Psoas muscle (tissue), 7 donors: ENCODE measurements at regions not wholly inside any gene's neighbourhood (a gene's known extent, or its start where the extent isn't known, plus 50 kb on each side); places are given as distances from the start of the nearest gene placed in this dataset.

Experiments used
- ATAC-seq, 4 donors: fragments of 200-7000 bp; cut with Tn5 transposase; one replicate each; pipeline ENCODE4 v1.9.1; 2020; ENCODE audit warnings: moderate library complexity in 3 of 4, mild to moderate bottlenecking in 2 of 4
- DNase-seq, 2 donors: peaks; one replicate each; pipeline ENCODE4 v3.0.0-alpha.2; 2020
- H3K27ac ChIP-seq: fragments of 200-600 bp; one replicate; pipeline ENCODE4 v1.8.0; 2022
- H3K27me3 ChIP-seq, 3 donors: fragments of 200-600 bp in 1 of 3; one replicate each; pipeline versions ENCODE4 v1.6.1 to v1.8.0; 2013 to 2022; ENCODE audit warnings: low read length in 2 of 3, mild to moderate bottlenecking in 2 of 3, moderate library complexity in 1 of 3; ENCODE audit not compliant: insufficient read depth in 3 of 3
- H3K36me3 ChIP-seq, 2 donors: fragments of 200-600 bp in 1 of 2; one replicate each; pipeline versions ENCODE4 v1.6.1 to v1.8.0; 2013 to 2022; ENCODE audit warnings: low read depth in 1 of 2, mild to moderate bottlenecking in 1 of 2, moderate library complexity in 1 of 2; ENCODE audit not compliant: insufficient read depth in 1 of 2
- H3K4me1 ChIP-seq: fragments of 200-600 bp; one replicate; pipeline ENCODE4 v1.8.0; 2022
- H3K4me3 ChIP-seq: fragments of 200-600 bp; one replicate; pipeline ENCODE4 v1.8.0; 2022; ENCODE audit warnings: mild to moderate bottlenecking
- H3K9me3 ChIP-seq: fragments of 200-600 bp; one replicate; pipeline ENCODE4 v1.8.0; 2022
- WGBS, 3 donors: extraction: QIAGEN DNeasy Blood & Tissue Kit; methylation state at CpG; one replicate each; pipeline versions ENCODE4 v1.1.6 to v1.1.7; 2013; 5-methylcytosine and 5-hydroxymethylcytosine counted together
- intact Hi-C, 2 donors: fragments of 100-400 bp; cut with DNase I; formaldehyde crosslinking; loops; one replicate each; pipeline versions ENCODE4 v1.11.0 to v1.14.2; 2022
- TF ChIP-seq, protein P1 (sequence below): fragments of 200-600 bp; IDR thresholded peaks from one replicate; pipeline ENCODE4 v1.8.0; 2022; ENCODE audit warnings: antibody characterized with exemption
- donor health status: healthy with polysubstance abuse.
- donor health status: DM: no; HTN: no; CAD: no; lungs with moderate emphysema.
- donor health status: Bipolar disorder and iron deficiency.
- donor health status: healthy.
- donor health status: DM: yes; HTN: yes; CAD: no.
- donor health status: DM: no; HTN: no; CAD: no.
- donor health status: DM: yes; HTN: yes; CAD: no.

DNA sequence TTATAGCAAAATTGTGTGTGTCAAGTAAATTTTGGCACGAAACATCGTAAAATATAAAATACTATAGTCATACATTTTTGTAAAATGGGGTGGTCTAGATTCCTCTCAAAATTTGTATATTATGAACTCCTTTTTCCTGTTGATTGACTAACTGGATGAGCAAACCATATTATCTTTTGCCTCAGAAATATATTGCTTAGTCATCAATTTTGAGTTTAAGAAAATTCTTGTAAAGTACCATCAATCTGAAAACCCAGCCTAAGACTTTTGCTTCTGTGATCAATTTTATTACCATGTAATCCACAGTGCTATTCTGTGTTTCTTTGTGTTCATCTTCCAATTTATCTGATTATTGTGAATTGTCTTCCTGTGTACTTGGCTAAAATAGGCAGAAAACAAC, 98.0 kb upstream of the PCDH18 start:
- DNase-seq (no peak), ATAC-seq (no peak)
- 97% methylated on average over 2 of the region's 2 CpGs for WGBS, 3 donors
- Histone ChIP-seq H3K4me3 (no peak overlapping the region), H3K9me3 (no peaks in the 10 kb centered on the region), H3K27ac (no peak overlapping the region), H3K36me3 (no peaks in the 10 kb centered on the region), H3K27me3 (no peaks in the 10 kb centered on the region), H3K4me1 (no peaks in the 10 kb centered on the region)
- intact Hi-C loops, result no loop called here
- TF ChIP-seq, protein P1, sequence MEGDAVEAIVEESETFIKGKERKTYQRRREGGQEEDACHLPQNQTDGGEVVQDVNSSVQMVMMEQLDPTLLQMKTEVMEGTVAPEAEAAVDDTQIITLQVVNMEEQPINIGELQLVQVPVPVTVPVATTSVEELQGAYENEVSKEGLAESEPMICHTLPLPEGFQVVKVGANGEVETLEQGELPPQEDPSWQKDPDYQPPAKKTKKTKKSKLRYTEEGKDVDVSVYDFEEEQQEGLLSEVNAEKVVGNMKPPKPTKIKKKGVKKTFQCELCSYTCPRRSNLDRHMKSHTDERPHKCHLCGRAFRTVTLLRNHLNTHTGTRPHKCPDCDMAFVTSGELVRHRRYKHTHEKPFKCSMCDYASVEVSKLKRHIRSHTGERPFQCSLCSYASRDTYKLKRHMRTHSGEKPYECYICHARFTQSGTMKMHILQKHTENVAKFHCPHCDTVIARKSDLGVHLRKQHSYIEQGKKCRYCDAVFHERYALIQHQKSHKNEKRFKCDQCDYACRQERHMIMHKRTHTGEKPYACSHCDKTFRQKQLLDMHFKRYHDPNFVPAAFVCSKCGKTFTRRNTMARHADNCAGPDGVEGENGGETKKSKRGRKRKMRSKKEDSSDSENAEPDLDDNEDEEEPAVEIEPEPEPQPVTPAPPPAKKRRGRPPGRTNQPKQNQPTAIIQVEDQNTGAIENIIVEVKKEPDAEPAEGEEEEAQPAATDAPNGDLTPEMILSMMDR, result no peak

DNA sequence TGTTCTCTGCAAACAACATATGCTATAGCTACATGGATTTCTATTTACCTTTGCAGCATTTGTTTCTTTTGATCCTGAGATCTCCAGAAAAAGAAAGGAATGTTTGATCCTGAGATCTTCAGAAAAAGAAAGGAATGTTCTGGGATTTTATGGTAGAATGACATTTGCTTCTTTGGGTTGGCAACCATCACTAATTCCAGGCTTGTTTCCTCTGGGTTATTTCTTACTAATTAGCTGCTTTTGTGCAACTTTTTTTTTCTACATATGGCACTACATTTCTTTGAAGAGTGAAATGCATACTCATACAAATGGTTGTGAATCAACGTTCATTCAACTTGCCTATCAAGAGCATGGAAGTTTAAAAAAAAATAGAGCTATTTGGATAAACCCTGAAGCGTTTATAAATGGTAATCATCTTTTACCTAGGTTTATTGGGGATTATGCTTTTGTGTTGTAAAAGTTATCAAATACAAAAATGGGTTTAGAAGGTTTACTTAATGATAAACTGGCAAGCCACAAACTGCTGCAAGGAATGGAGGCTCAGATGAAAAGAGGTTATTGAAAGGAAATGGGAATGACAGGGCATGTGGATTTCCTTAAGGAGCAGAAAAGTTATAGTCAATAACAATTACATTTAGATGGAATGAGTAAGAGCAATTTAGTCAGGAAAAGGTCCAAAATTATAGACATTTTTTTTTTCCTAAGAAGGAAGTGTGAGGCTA, 95.6 kb upstream of the PCDH18 start:
- Histone ChIP-seq H3K27me3 (no peaks in the 10 kb centered on the region), H3K27ac (no peak overlapping the region), H3K4me3 (no peak overlapping the region), H3K4me1 (no peaks in the 10 kb centered on the region), H3K9me3 (no peaks in the 10 kb centered on the region), H3K36me3 (no peaks in the 10 kb centered on the region)
- TF ChIP-seq, protein P1, result no peak
- DNase-seq (no peak), ATAC-seq (no peak)
- 77 to 87% (median 85%) methylated on average over 2 of the region's 2 CpGs for WGBS, 3 donors
- intact Hi-C loops, result no loop called here

DNA sequence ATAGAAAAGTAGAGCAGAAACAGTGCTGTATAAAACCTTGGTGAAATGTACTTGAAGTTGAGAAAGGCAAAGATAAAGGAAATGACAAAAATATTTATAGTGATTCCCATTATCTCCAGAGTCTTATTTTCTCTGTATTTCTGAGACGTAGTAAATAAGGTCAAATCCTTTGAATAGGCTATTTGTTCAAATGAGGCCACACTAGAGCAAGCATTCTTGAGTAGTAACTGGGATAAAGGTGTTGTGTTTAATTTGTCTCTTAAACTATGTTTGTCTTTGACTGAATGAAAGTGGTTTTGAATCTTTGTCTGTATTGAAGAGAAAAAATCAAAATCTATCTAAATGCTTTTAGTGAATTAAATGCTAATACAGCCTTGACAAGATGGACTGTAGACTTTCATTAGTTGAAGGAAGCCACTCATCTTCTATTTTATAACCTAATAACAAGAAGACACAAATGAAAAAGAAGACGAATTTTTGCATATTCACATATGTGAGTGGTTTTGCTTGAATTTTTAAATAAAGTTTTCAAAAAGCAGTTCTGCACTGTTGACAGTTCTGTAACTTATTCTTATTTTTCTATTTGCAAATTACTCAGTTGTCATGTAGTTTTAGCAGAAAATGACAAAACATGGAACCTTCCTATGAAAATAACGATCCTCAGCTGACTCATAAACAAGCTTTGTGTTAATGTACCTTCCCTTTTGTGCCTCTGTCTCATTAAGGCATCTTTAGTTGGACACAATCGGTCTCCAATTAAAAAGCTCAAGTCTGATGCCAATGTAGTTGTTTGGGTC, 94.8 kb upstream of the PCDH18 start:
- Histone ChIP-seq H3K27ac (no peak overlapping the region), H3K36me3 (no peaks in the 10 kb centered on the region), H3K9me3 (no peaks in the 10 kb centered on the region), H3K4me1 (no peaks in the 10 kb centered on the region), H3K4me3 (no peak overlapping the region), H3K27me3 (no peaks in the 10 kb centered on the region)
- intact Hi-C loops, result no loop called here
- DNase-seq (no peak), ATAC-seq (no peak)
- WGBS, 3 donors, result 78 to 90% (median 86%) methylated on average over 4 of the region's 4 CpGs
- TF ChIP-seq, protein P1, result no peak

GRCh38 chr4:137623013-137623412, 90.7 kb upstream of the PCDH18 start:
- no peak overlapping the region for H3K27ac ChIP-seq
- H3K9me3 ChIP-seq, result no peaks in the 10 kb centered on the region
- TF ChIP-seq, protein P1, result no peak
- no peaks in the 10 kb centered on the region for H3K36me3 ChIP-seq
- no peak overlapping the region for H3K4me3 ChIP-seq
- H3K27me3 ChIP-seq, result no peaks in the 10 kb centered on the region
- WGBS, 3 donors, result 45 to 73% (median 53%) methylated on average over 2 of the region's 2 CpGs
- H3K4me1 ChIP-seq, result no peaks in the 10 kb centered on the region
- ATAC-seq (no peak), DNase-seq (no peak)
- intact Hi-C loops, result no loop called here
